Ovary (tissue), 3 donors: ENCODE measurements at regions not wholly inside any gene's neighbourhood (a gene's known extent, or its start where the extent isn't known, plus 50 kb on each side); places are given as distances from the start of the nearest gene placed in this dataset.

Source experiments
- CTCF ChIP-seq, 3 donors: fragments of 450-650 bp in 2 of 3; fragments of 200-600 bp in 1 of 3; IDR thresholded peaks; one replicate each; pipeline versions ENCODE4 v1.5.1 to v1.8.0; 2016 to 2022; ENCODE audit warnings: antibody characterized with exemption in 3 of 3, mild to moderate bottlenecking in 1 of 3
- POLR2A ChIP-seq: fragments of 450-650 bp; IDR thresholded peaks from one replicate; pipeline ENCODE4 v1.6.1; 2017; ENCODE audit warnings: antibody characterized with exemption, mild to moderate bottlenecking, moderate library complexity
- donor health status: DM: no; HTN: no; CAD: no.

GRCh38 chr11:4203603-4204360, 109.2 kb downstream of the RRM1 start:
- TF ChIP-seq CTCF (IDR thresholded peaks at IDR 0.05) = no peak
- no peak for TF ChIP-seq POLR2A
